HG02973 (cell line): ENCODE measurements at regions not wholly inside any gene's neighbourhood (a gene's known extent, or its start where the extent isn't known, plus 50 kb on each side); places are given as distances from the start of the nearest gene placed in this dataset.

Experiments used
- ATAC-seq: cut with Tn5 transposase; IDR thresholded peaks from one replicate; pipeline ENCODE4 v1.9.1; 2021; ENCODE audit warnings: moderate library complexity; ENCODE audit not compliant: unreplicated experiment

GRCh38 chr13:47135800-47136503 lies 239.1 kb upstream of the HTR2A start:
- no peak for ATAC-seq

GRCh38 chr13:47134939-47135489 lies 238.2 kb upstream of the HTR2A start:
- ATAC-seq = no peak

GRCh38 chr13:47133011-47133445 lies 236.2 kb upstream of the HTR2A start:
- no peak for ATAC-seq

GRCh38 chr13:47129461-47129860 lies 232.6 kb upstream of the HTR2A start:
- no peak for ATAC-seq

GRCh38 chr13:47126432-47126831 lies 229.6 kb upstream of the HTR2A start:
- no peak for ATAC-seq

- no peak for ATAC-seq
Observed at GRCh38 chr13:47121092-47121763, 224.4 kb upstream of the HTR2A start.

GRCh38 chr13:47120282-47120681 lies 223.4 kb upstream of the HTR2A start:
- ATAC-seq = no peak

- no peak for ATAC-seq
Observed at GRCh38 chr13:47119575-47120235, 222.9 kb upstream of the HTR2A start.

GRCh38 chr13:47117268-47117667 lies 220.4 kb upstream of the HTR2A start:
- no peak for ATAC-seq

GRCh38 chr13:47114030-47114429 lies 217.2 kb upstream of the HTR2A start:
- ATAC-seq = no peak

- ATAC-seq = no peak
Observed at GRCh38 chr13:47112903-47113299, 216.0 kb upstream of the HTR2A start.

- no peak for ATAC-seq
Observed at GRCh38 chr13:47112205-47112902, 215.5 kb upstream of the HTR2A start.

GRCh38 chr13:47111499-47111898 lies 214.6 kb upstream of the HTR2A start:
- no peak for ATAC-seq

- ATAC-seq = no peak
Observed at GRCh38 chr13:47110833-47111240, 214.0 kb upstream of the HTR2A start.

GRCh38 chr13:47110141-47110540 lies 213.3 kb upstream of the HTR2A start:
- ATAC-seq = no peak

GRCh38 chr13:47109028-47109427 lies 212.2 kb upstream of the HTR2A start:
- ATAC-seq = peak; percentile 85

- ATAC-seq = peak; percentile 89
Observed at GRCh38 chr13:47100214-47100853, 203.5 kb upstream of the HTR2A start.

GRCh38 chr13:47094734-47095434 lies 198.0 kb upstream of the HTR2A start:
- ATAC-seq = peak; percentile 96

GRCh38 chr13:47092202-47092601 lies 195.3 kb upstream of the HTR2A start:
- no peak for ATAC-seq

GRCh38 chr13:47087841-47088240 lies 191.0 kb upstream of the HTR2A start:
- no peak for ATAC-seq
